ENCODE measurements at regions not wholly inside any gene's neighbourhood (a gene's known extent, or its start where the extent isn't known, plus 50 kb on each side); places are given as distances from the start of the nearest gene placed in this dataset.
A peak's percentile ranks its signal among the peaks of the same experiment; 100 is the strongest.

DNA sequence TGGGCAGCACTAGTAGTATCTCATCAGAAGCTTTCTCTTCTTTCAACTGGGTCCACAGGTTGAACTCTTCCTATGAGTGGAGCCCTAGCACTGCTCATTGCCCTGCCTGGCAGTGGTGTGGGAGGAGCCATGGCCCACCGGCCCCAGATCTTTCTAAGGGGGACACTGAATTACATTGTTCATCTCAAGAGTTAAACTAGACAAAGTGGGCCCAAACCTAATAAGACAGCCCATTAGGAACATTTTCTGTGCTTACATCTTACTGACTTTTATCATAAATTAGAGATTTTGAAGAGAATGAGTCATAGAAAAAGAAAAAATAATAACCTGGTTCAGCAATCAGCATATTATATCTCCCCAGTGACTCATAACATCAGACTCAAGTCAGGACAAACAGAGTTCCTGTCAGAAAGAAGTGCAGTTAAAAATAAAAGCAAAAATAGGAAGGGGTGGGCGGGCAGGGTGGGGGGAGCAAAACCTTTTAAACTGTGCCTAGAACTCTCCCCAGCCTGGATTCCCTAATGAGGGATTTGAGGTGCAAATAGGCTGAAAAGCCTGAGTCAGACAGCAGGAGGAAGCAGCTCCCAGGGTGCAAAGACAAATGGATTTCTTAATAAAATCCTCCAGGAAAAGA, 161.6 kb upstream of the TRIB2 start:
- Histone ChIP-seq H3K4me1 (ENCODE audit: insufficient read depth, poor library complexity, severe bottlenecking) (peaks cover 14% of the 10 kb centered on the region), H3K9me3 (ENCODE audit: severe bottlenecking) (no peaks in the 10 kb centered on the region), H3K27ac (ENCODE audit: poor library complexity, severe bottlenecking) (peak overlapping the region; percentile 45), H3K36me3 (ENCODE audit: low read depth) (no peaks in the 10 kb centered on the region), H3K4me3 (ENCODE audit: severe bottlenecking) (no peak overlapping the region), H3K27me3 (ENCODE audit: insufficient read depth, poor library complexity, severe bottlenecking) (no peaks in the 10 kb centered on the region)
- DNase-seq (ENCODE audit: low spot score) (no peak), ATAC-seq (ENCODE audit: low read depth) (peak; percentile 92)
- peak; percentile 33 for TF ChIP-seq CTCF (IDR thresholded peaks at IDR 0.05; ENCODE audit: poor library complexity, severe bottlenecking)

DNA sequence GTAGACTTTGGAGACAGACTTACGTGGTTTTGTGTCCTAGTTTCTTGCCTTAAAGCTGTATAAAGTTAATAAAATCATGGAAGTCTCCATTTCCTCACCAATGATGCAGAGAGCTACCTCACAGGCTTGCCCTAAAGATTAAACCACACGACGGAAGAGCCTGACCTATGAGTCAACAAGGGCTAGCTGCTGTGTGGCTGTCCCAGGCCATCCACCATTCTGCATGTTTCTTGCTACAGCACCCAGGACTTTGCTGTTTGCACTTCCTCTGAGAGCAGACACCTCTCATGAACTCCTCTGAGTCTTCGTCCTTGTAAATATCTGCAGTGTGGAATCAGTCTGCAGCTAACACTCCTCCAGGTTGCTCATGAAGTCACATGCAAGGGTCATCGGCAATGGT, 160.0 kb upstream of the TRIB2 start:
- no peaks in the 10 kb centered on the region for H3K36me3 ChIP-seq (ENCODE audit: low read depth)
- no peak for DNase-seq (ENCODE audit: low spot score)
- H3K9me3 ChIP-seq (ENCODE audit: severe bottlenecking) = no peaks in the 10 kb centered on the region
- no peak; the same call in 2 of the 3 replicates for ATAC-seq (ENCODE audit: low read depth)
- no peak overlapping the region for H3K27ac ChIP-seq (ENCODE audit: poor library complexity, severe bottlenecking)
- no peak overlapping the region for H3K4me3 ChIP-seq (ENCODE audit: severe bottlenecking)
- no peaks in the 10 kb centered on the region for H3K27me3 ChIP-seq (ENCODE audit: insufficient read depth, poor library complexity, severe bottlenecking)
- TF ChIP-seq CTCF (IDR thresholded peaks at IDR 0.05; ENCODE audit: poor library complexity, severe bottlenecking) = no peak
- H3K4me1 ChIP-seq (ENCODE audit: insufficient read depth, poor library complexity, severe bottlenecking) = peaks cover 14% of the 10 kb centered on the region

DNA sequence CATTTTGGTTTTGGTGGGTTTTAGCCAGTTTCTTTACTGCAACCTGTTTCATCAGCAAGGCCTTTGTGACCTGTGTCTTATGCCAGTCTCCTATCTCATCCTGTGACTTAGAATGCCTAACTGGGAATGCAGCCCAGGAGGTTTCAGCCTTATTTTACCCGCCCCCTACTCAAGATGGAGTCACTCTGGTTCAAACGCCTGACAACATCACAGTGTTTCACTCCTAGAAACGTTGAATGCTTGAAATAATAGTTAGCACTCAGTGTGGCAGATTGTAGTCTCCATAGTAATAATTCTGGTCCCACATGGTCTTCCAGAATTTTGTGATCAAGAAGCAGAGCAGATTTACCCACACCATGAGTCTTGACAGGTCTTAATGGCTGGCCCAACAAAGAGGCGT, 159.0 kb upstream of the TRIB2 start:
- H3K4me3 ChIP-seq (ENCODE audit: severe bottlenecking) = no peak overlapping the region
- H3K9me3 ChIP-seq (ENCODE audit: severe bottlenecking) = no peaks in the 10 kb centered on the region
- no peak for TF ChIP-seq CTCF (IDR thresholded peaks at IDR 0.05; ENCODE audit: poor library complexity, severe bottlenecking)
- no peak for ATAC-seq (ENCODE audit: low read depth)
- no peak for DNase-seq (ENCODE audit: low spot score)
- H3K27ac ChIP-seq (ENCODE audit: poor library complexity, severe bottlenecking) = no peak overlapping the region
- H3K36me3 ChIP-seq (ENCODE audit: low read depth) = no peaks in the 10 kb centered on the region
- H3K4me1 ChIP-seq (ENCODE audit: insufficient read depth, poor library complexity, severe bottlenecking) = peaks cover 14% of the 10 kb centered on the region
- H3K27me3 ChIP-seq (ENCODE audit: insufficient read depth, poor library complexity, severe bottlenecking) = no peaks in the 10 kb centered on the region

DNA sequence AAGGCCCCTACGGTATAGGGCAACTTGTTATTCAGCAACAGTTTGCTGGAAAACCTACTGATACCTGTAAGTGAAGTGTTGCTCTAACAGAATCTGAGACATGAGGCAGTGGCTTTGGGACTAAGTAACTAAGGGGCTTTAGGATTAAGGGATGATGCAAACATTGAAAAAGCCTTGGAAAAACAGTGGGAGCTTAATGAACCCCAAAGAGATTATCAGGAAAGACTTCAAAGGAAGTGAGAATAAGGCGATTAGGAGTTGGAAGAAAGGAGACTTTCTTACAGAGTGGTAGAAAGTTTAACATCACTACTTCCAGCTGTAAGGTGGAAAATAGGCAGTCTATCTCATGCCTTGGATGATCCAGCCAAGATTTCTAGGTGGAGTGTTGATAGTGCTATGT, 158.2 kb upstream of the TRIB2 start:
- Histone ChIP-seq H3K4me1 (ENCODE audit: insufficient read depth, poor library complexity, severe bottlenecking) (peaks cover 14% of the 10 kb centered on the region), H3K9me3 (ENCODE audit: severe bottlenecking) (no peaks in the 10 kb centered on the region), H3K4me3 (ENCODE audit: severe bottlenecking) (no peak overlapping the region), H3K27ac (ENCODE audit: poor library complexity, severe bottlenecking) (no peak overlapping the region), H3K27me3 (ENCODE audit: insufficient read depth, poor library complexity, severe bottlenecking) (no peaks in the 10 kb centered on the region), H3K36me3 (ENCODE audit: low read depth) (no peaks in the 10 kb centered on the region)
- TF ChIP-seq CTCF (IDR thresholded peaks at IDR 0.05; ENCODE audit: poor library complexity, severe bottlenecking) = no peak
- DNase-seq (ENCODE audit: low spot score) (no peak), ATAC-seq (ENCODE audit: low read depth) (no peak)

GRCh38 chr2:12560618-12561017, 156.1 kb upstream of the TRIB2 start:
- H3K9me3 ChIP-seq (ENCODE audit: severe bottlenecking) = no peaks in the 10 kb centered on the region
- H3K27ac ChIP-seq (ENCODE audit: poor library complexity, severe bottlenecking) = no peak overlapping the region
- no peaks in the 10 kb centered on the region for H3K27me3 ChIP-seq (ENCODE audit: insufficient read depth, poor library complexity, severe bottlenecking)
- H3K4me1 ChIP-seq (ENCODE audit: insufficient read depth, poor library complexity, severe bottlenecking) = peaks cover 4% of the 10 kb centered on the region
- TF ChIP-seq CTCF (IDR thresholded peaks at IDR 0.05; ENCODE audit: poor library complexity, severe bottlenecking) = no peak
- no peak for DNase-seq (ENCODE audit: low spot score)
- no peaks in the 10 kb centered on the region for H3K36me3 ChIP-seq (ENCODE audit: low read depth)
- no peak overlapping the region for H3K4me3 ChIP-seq (ENCODE audit: severe bottlenecking)
- ATAC-seq (ENCODE audit: low read depth) = no peak
